SU-DHL-6 (cell line): ENCODE measurements at regions not wholly inside any gene's neighbourhood (a gene's known extent, or its start where the extent isn't known, plus 50 kb on each side); places are given as distances from the start of the nearest gene placed in this dataset.

Source experiments
- CTCF ChIP-seq: fragments of 200-600 bp; sonication (generic); IDR thresholded peaks from one replicate; pipeline ENCODE4 v1.5.1; 2017; ENCODE audit warnings: antibody characterized with exemption, mild to moderate bottlenecking, low read length, moderate library complexity; ENCODE audit not compliant: insufficient read depth, poor library complexity, severe bottlenecking
- EZH2phosphoT487 ChIP-seq: fragments of 200-600 bp; sonication (generic), shearing (Covaris generic); conservative IDR thresholded peaks from 2 replicates; pipeline ENCODE4 v1.6.1; 2018; ENCODE audit warnings: mild to moderate bottlenecking, antibody characterized with exemption, low read length, moderate library complexity, mixed read lengths

DNA sequence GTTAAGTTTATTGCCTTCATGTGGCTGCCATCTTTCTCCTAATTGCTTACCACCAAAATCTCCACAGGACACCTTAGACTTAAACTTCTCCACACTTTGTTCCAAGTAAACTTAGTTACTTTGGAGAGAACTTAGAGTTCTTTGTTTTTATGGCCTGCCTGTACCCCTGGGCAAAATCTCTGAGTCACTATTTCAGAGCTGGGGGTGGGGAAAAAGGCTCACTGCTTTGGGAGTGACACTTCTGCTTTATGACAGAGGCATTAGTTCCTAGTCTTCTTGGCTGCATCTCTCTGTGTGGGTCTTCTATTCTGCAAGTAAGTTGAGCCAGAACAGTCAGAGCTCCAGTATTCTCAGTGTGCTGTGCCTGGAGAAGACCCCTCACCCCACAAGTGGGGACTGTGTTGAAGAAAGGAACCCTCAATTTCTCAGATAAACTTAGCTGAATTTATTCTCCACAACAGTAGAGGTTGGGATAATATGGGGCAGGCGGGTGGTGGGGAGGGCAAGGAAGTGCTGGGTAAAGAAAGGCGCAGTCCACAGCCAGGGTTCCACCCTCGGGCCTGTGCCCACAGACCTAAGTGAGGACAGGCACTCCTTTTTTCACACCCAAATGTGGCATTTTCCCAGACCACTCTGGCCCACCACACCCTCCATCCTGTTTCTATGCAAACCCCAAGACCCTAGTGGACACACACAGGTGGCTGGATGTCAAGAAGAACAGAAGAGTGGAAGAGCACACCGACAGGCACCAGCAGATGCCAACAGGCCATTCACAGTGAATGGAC is 636.6 kb upstream of the MAN1A1 start:
- TF ChIP-seq CTCF (no peak), EZH2phosphoT487 (no peak)
